ENCODE measurements at regions not wholly inside any gene's neighbourhood (a gene's known extent, or its start where the extent isn't known, plus 50 kb on each side); places are given as distances from the start of the nearest gene placed in this dataset.

DNA sequence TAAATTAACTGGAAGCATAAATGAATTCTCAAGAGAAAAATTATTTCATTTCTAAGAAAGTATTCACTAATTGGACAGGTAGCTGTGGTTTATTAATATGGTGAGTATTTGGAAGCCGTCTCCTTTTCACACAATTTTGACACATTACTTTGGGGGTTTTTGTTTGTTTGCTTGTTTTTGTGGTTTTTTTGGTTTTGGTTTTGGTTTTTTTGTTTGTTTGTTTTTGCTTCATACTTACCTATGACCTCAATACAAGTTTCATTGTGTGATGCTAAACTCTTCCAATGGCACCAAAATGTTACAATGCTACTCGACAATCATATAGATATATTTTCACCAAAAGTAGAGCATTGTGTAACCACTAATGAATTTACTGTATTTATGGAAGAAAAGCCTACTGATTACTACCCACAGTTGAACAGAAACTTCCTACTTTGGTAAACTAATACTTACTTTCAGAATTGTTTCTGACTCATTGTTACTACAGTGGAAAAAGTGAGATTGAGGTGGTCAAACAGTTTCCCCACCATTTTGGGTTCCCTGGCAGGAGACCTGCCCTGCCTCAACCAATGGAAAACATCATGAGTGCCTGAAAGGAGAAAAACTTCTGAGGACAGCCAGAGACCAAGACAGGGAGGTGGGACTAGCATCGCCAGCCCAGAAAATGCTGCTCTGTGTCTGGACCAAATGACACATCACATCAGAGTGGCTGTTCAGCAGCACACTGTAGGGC is 443.1 kb downstream of the HNRNPD start:
- TF ChIP-seq, protein P1, sequence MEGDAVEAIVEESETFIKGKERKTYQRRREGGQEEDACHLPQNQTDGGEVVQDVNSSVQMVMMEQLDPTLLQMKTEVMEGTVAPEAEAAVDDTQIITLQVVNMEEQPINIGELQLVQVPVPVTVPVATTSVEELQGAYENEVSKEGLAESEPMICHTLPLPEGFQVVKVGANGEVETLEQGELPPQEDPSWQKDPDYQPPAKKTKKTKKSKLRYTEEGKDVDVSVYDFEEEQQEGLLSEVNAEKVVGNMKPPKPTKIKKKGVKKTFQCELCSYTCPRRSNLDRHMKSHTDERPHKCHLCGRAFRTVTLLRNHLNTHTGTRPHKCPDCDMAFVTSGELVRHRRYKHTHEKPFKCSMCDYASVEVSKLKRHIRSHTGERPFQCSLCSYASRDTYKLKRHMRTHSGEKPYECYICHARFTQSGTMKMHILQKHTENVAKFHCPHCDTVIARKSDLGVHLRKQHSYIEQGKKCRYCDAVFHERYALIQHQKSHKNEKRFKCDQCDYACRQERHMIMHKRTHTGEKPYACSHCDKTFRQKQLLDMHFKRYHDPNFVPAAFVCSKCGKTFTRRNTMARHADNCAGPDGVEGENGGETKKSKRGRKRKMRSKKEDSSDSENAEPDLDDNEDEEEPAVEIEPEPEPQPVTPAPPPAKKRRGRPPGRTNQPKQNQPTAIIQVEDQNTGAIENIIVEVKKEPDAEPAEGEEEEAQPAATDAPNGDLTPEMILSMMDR (IDR thresholded peaks at IDR 0.05): no peak
- intact Hi-C loops (cut with DNase I): no loop called here
- Histone ChIP-seq H3K27ac (no peak overlapping the region), H3K4me3 (no peak overlapping the region), H3K4me1 (no peaks in the 10 kb centered on the region), H3K9ac (ENCODE audit: low read depth in 2 of 2, low read length in 2 of 2) (no peak overlapping the region), H3K9me3 (no peaks in the 10 kb centered on the region), H3K27me3 (no peaks in the 10 kb centered on the region), H3K36me3 (no peaks in the 10 kb centered on the region)
- DNase-seq: no peak

DNA sequence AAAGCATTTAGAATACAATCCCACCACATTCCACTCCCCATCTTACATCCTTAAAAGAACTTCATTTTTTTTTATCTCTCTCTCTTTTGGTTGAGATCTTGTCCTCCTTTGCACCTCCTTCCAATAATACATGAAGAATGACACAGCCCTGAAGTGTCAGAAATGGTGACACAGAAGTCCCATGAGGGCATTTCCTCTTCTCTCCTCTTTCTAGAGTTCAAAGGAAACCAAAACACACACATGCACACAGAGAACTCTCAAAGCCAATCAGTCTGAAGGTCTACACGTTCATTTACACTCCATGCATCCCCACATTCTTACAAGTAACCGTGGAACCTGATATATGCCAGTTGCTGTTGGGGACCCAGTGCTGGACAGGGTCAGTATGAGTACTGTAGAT is 450.7 kb downstream of the HNRNPD start:
- H3K9me3 ChIP-seq: no peaks in the 10 kb centered on the region
- H3K4me3 ChIP-seq: no peak overlapping the region
- H3K27ac ChIP-seq: no peak overlapping the region
- no peaks in the 10 kb centered on the region for H3K4me1 ChIP-seq
- H3K36me3 ChIP-seq: no peaks in the 10 kb centered on the region
- intact Hi-C loops (cut with DNase I): no loop called here
- no peak for DNase-seq
- H3K27me3 ChIP-seq: no peaks in the 10 kb centered on the region
- H3K9ac ChIP-seq (ENCODE audit: low read depth in 2 of 2, low read length in 2 of 2): no peak overlapping the region
- TF ChIP-seq, protein P1 (IDR thresholded peaks at IDR 0.05): no peak

DNA sequence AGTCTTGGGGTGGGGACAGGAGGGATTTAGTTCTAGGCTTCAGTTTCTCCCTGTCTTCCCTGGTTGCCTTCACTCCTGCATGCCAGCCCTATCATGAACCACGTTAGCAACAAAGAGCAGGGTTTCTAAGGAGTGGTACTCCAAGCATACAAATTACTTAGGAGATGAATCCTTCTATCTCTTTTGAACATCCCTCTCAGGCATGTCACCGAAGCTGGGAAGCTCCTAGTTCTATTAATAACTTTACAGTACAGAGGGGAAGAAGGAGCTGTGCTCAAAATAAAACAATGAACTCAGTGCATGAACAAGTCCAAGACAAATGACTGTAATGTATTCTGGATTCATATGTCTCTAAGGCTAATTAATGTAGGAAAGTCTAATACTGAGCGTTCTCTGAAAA is 450.6 kb upstream of the RASGEF1B start:
- intact Hi-C loops (cut with DNase I): no loop called here
- DNase-seq: no peak
- H3K9ac ChIP-seq (ENCODE audit: low read depth in 2 of 2, low read length in 2 of 2): no peak overlapping the region
- no peaks in the 10 kb centered on the region for H3K27me3 ChIP-seq
- no peak overlapping the region for H3K27ac ChIP-seq
- no peaks in the 10 kb centered on the region for H3K4me1 ChIP-seq
- H3K36me3 ChIP-seq: no peaks in the 10 kb centered on the region
- TF ChIP-seq, protein P1 (IDR thresholded peaks at IDR 0.05): no peak
- no peak overlapping the region for H3K4me3 ChIP-seq
- no peaks in the 10 kb centered on the region for H3K9me3 ChIP-seq

DNA sequence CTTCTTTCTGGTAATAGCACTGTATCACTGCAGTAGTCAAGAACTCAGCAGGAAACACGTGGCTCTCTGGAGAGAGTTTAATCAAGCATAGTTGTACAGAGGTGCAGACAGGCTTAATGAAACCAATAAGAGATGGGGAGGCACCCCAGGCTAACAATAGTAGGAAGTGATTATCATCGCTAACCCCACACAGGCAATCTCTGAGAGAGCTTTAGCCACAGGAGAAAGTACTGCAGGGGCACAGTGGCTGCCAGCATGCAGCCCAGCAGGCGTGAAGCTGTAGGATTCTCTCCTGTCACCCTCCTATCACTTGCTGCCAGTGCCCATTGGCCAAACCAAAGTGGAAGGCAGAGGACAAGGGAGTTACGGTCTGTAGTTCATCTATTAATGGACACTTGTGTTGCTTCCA is 450.0 kb upstream of the RASGEF1B start:
- TF ChIP-seq, protein P1 (IDR thresholded peaks at IDR 0.05): no peak
- Histone ChIP-seq H3K9ac (ENCODE audit: low read depth in 2 of 2, low read length in 2 of 2) (no peak overlapping the region), H3K27ac (no peak overlapping the region), H3K36me3 (no peaks in the 10 kb centered on the region), H3K27me3 (no peaks in the 10 kb centered on the region), H3K9me3 (no peaks in the 10 kb centered on the region), H3K4me1 (no peaks in the 10 kb centered on the region), H3K4me3 (no peak overlapping the region)
- no peak for DNase-seq
- intact Hi-C loops (cut with DNase I): no loop called here

DNA sequence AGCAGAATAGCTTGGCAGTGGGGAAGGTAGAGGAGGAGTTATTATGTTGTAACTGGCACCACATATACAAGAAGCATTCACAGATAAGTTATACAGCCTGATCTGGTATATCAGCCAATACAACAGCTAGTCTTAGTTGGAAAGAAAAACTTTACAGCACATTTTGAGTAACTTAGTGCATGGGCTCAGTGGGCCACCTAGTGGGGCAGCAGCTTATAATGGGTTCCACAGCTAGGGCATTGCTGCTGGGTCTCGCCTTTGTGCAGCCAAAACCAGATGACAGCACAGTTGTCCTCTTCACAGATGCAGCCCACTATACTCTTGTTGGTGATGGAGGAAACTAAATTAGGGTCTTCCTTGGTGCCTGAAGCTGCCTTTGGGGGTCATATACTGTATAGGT is 448.1 kb upstream of the RASGEF1B start:
- TF ChIP-seq, protein P1 (IDR thresholded peaks at IDR 0.05): no peak
- Histone ChIP-seq H3K36me3 (no peaks in the 10 kb centered on the region), H3K4me3 (no peak overlapping the region), H3K27ac (no peak overlapping the region), H3K27me3 (no peaks in the 10 kb centered on the region), H3K4me1 (no peaks in the 10 kb centered on the region), H3K9me3 (no peaks in the 10 kb centered on the region), H3K9ac (ENCODE audit: low read depth in 2 of 2, low read length in 2 of 2) (no peak overlapping the region)
- intact Hi-C loops (cut with DNase I): no loop called here
- DNase-seq: no peak

Data from colonic mucosa (tissue), 4 donors.